KMS-11 (cell line): ENCODE measurements at regions not wholly inside any gene's neighbourhood (a gene's known extent, or its start where the extent isn't known, plus 50 kb on each side); places are given as distances from the start of the nearest gene placed in this dataset.

Source experiments
- H2AFZ ChIP-seq: fragments of 200-600 bp; sonication (generic); 2 replicates; pipeline ENCODE4 v1.6.1; 2016; ENCODE audit warnings: antibody characterized with exemption, mixed run types, low read depth
- H3K27ac ChIP-seq: fragments of 200-600 bp; sonication (generic); 2 replicates; pipeline ENCODE4 v1.6.1; 2016; ENCODE audit warnings: mild to moderate bottlenecking, mixed run types
- H3K27me3 ChIP-seq: fragments of 200-600 bp; sonication (generic); 2 replicates; pipeline ENCODE4 v1.6.1; 2017; ENCODE audit warnings: mild to moderate bottlenecking, low read depth, mixed run types, moderate library complexity; ENCODE audit not compliant: insufficient read depth
- H3K36me3 ChIP-seq: fragments of 200-600 bp; sonication (generic); 2 replicates; pipeline ENCODE4 v1.6.1; 2017; ENCODE audit warnings: mild to moderate bottlenecking, mixed run types; ENCODE audit not compliant: insufficient read depth
- H3K4me1 ChIP-seq: fragments of 200-600 bp; sonication (generic); 2 replicates; pipeline ENCODE4 v1.6.1; 2016; ENCODE audit warnings: mild to moderate bottlenecking, low read depth, mixed run types; ENCODE audit not compliant: poor library complexity, severe bottlenecking
- H3K4me2 ChIP-seq: fragments of 200-600 bp; sonication (generic); 2 replicates; pipeline ENCODE4 v1.7.0; 2016; ENCODE audit warnings: mild to moderate bottlenecking, mixed run types
- H3K4me3 ChIP-seq: fragments of 200-600 bp; sonication (generic); IDR thresholded peaks from 2 replicates; pipeline ENCODE4 v1.6.1; 2017; ENCODE audit warnings: low read depth, low read length, mixed read lengths; ENCODE audit not compliant: insufficient read depth
- H3K79me2 ChIP-seq: fragments of 200-600 bp; sonication (generic); 2 replicates; pipeline ENCODE4 v1.6.1; 2016; ENCODE audit warnings: low read depth, mixed run types; ENCODE audit not compliant: insufficient read depth
- H3K9ac ChIP-seq: fragments of 200-600 bp; sonication (generic); 2 replicates; pipeline ENCODE4 v1.6.1; 2016; ENCODE audit warnings: mild to moderate bottlenecking, mixed run types
- H4K20me1 ChIP-seq: fragments of 200-600 bp; sonication (generic); 2 replicates; pipeline ENCODE4 v1.6.1; 2016; ENCODE audit warnings: mild to moderate bottlenecking, mixed run types; ENCODE audit not compliant: insufficient read depth
- TF ChIP-seq, protein P1 (sequence below): fragments of 200-600 bp; sonication (generic); conservative IDR thresholded peaks from 2 replicates; pipeline ENCODE4 v1.6.1; 2017; ENCODE audit warnings: low read depth, mild to moderate bottlenecking, antibody characterized with exemption, low read length, moderate library complexity, mixed read lengths

DNA sequence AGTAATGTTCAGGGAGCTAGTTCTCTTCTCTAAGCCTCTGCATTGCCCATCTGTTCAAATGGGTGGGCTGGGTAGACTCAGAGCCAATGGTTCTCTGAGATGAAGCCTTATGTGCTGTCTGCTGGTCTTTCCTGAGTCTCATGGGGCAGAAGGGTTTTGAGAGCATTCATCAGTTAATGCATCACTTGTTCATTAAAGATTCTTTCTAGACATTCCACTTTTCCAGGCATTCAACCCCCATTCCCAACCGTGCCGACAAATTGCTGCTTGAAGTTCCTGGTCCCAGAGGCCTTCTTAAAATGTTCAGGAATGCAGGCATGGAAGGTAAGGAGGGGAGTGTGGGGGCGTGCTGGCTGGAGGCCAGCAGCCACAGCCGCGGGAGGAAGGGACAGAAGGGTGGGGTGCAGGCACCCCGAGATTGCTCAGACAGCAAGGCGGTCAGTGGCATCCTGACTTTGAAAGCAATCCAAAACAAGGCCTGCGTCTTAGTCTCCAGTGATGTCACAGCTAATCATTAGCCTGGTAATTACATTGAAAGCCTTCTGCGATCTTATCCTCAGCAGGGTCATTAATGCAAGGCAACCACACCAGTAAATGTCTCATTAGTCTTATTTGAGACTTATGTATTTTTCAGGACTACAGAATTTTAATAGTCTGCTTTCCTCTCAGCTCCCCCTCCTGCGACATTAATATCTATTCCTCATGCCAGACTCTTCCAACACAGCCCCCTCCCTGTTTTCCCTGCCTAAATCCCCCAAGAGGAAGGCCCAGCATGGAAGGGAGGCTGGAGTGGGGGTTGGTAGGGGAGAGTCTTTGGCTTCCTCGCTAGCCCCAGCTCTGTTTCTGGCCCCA, 328.8 kb downstream of the MIAT start:
- Histone ChIP-seq H4K20me1 (no peaks in the 10 kb centered on the region), H3K36me3 (no peaks in the 10 kb centered on the region), H3K79me2 (no peaks in the 10 kb centered on the region), H3K27ac (no peak overlapping the region), H2AFZ (no peak overlapping the region), H3K4me1 (no peaks in the 10 kb centered on the region), H3K9ac (no peak overlapping the region), H3K27me3 (no peaks in the 10 kb centered on the region; the same call in 1 of the 2 replicates), H3K4me3 (no peak overlapping the region), H3K4me2 (no peak overlapping the region)
- TF ChIP-seq, protein P1, sequence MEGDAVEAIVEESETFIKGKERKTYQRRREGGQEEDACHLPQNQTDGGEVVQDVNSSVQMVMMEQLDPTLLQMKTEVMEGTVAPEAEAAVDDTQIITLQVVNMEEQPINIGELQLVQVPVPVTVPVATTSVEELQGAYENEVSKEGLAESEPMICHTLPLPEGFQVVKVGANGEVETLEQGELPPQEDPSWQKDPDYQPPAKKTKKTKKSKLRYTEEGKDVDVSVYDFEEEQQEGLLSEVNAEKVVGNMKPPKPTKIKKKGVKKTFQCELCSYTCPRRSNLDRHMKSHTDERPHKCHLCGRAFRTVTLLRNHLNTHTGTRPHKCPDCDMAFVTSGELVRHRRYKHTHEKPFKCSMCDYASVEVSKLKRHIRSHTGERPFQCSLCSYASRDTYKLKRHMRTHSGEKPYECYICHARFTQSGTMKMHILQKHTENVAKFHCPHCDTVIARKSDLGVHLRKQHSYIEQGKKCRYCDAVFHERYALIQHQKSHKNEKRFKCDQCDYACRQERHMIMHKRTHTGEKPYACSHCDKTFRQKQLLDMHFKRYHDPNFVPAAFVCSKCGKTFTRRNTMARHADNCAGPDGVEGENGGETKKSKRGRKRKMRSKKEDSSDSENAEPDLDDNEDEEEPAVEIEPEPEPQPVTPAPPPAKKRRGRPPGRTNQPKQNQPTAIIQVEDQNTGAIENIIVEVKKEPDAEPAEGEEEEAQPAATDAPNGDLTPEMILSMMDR, result no peak

DNA sequence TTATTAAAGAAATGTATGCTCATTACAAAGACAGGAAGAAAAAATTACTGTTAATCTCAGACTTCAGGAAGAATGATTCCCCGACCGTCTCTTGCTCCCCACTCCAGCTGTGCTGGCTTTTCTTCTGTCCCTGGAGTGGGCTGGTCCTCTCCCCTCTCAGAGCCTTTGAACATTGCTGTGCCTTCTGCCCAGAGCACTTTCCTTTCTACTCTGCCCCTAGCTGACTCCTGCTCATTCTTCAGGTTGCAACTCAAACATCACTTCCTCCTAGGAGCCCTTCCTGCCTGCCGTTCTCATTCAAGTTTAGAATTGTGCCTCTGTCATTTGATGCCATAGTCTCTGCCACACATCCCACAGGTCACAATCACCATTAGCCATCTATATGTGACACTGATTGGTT, 329.5 kb downstream of the MIAT start:
- no peaks in the 10 kb centered on the region for H3K36me3 ChIP-seq
- H3K4me1 ChIP-seq, result no peaks in the 10 kb centered on the region
- H3K4me3 ChIP-seq, result no peak overlapping the region
- no peaks in the 10 kb centered on the region for H4K20me1 ChIP-seq
- no peaks in the 10 kb centered on the region for H3K79me2 ChIP-seq
- no peak overlapping the region for H2AFZ ChIP-seq
- no peaks in the 10 kb centered on the region; the same call in 1 of the 2 replicates for H3K27me3 ChIP-seq
- no peak overlapping the region for H3K4me2 ChIP-seq
- TF ChIP-seq, protein P1, result no peak
- no peak overlapping the region for H3K27ac ChIP-seq
- no peak overlapping the region for H3K9ac ChIP-seq

DNA sequence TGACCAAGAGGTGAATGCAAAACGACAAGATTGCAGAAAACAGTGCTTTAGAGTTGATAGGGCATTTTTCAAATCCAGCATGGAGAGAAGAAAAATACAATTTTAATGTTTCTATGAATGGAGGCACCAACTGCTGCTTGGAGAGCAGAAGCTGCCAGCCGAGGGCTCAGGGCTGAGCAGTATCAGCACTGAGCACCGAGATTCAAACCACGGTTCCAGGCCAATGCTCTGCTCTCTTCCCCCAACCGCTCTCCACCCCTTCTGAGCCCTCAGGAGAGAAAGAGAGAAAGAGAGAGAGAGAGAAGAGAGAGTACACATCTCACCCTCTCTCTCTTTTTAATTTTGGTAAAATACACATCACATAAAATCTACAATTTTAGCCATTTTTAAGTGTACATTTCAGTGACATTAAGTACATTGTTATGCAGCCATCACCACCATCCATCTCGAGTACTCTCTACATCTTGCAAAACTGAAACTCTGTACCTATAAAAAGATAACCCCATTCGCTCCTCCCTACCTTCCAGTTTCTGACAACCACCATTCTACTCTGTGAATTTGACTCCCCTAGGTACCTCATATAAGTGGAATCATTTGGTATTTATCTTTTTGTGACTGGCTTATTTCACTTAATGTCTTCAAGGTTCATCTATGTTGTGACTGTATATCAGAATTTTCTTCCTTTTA, 333.3 kb downstream of the MIAT start:
- Histone ChIP-seq H3K27me3 (no peaks in the 10 kb centered on the region; the same call in 1 of the 2 replicates), H3K4me2 (no peak overlapping the region), H3K27ac (no peak overlapping the region), H3K79me2 (no peaks in the 10 kb centered on the region), H2AFZ (no peak overlapping the region), H3K4me1 (no peaks in the 10 kb centered on the region), H4K20me1 (no peaks in the 10 kb centered on the region), H3K4me3 (no peak overlapping the region), H3K9ac (no peak overlapping the region), H3K36me3 (no peaks in the 10 kb centered on the region)
- TF ChIP-seq, protein P1, result no peak

DNA sequence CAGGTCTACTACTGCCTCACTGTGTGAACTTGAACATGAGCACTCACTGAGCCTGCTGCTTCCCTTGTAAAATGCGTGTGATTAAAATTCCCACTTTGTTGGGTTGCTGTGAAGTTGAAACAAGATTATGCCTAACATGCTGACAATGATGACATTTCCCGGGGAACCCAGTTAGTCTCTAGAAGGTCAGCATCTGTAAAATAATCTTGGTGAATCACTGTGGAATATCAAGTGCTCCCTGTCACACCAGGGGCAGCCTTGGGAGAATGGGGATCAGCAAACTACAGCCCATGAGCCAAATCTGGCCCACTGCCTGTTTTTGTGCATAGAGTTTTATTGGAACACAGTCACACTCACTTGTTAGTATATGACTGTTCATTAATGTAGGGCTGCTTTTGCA, 335.2 kb downstream of the MIAT start:
- Histone ChIP-seq H3K9ac (no peak overlapping the region), H3K27me3 (no peaks in the 10 kb centered on the region), H3K4me3 (no peak overlapping the region), H3K36me3 (no peaks in the 10 kb centered on the region), H3K79me2 (no peaks in the 10 kb centered on the region), H3K27ac (no peak overlapping the region), H4K20me1 (no peaks in the 10 kb centered on the region), H2AFZ (no peak overlapping the region), H3K4me2 (no peak overlapping the region), H3K4me1 (no peaks in the 10 kb centered on the region)
- TF ChIP-seq, protein P1, result no peak
